ENCODE measurements at regions not wholly inside any gene's neighbourhood (a gene's known extent, or its start where the extent isn't known, plus 50 kb on each side); places are given as distances from the start of the nearest gene placed in this dataset.

DNA sequence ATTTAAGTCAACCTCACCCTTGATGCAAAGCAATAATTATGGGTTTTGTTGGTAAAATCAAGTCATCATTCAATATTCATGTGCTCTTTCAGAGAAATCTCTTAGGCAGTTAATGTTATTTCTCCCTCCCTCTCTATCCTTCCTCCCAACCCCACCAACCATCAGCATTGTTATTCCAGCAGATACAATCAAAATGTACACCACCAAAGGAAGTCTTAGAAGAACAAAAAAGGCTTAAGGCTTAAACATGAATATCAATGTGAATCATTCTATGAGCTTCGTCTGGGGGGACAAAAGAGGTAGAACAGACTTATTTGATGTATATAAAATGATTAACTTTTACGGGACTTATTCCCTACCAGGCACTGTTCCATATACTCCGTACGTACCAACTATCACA lies 404.4 kb downstream of the ARHGEF28 start:
- intact Hi-C loops (cut with DNase I) = loop anchor here (10.0 kb wide), 1 partner anchor 614 kb away; the partner anchor contains the start of gene ENC1
- ATAC-seq (no peak), DNase-seq (ENCODE audit: low spot score) (no peak)

DNA sequence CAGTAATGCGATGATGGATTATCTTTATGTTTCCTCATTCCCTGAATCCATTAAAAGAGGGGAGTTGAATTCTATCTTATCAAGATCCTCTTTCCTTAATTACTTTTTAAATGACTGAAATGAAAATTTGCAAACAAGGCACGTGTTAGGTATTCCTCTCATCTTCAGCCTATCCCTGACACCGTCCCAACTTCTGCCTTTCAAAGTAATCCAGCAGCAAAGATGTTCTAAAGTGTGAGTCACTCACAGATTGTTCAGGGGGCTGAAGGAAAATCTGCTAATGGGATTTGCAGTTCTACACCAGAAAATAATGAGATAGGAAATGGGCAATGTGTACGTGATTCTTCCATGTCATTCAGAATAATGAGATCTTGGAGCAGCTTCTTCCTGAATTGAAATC lies 403.0 kb downstream of the ARHGEF28 start:
- no peak for DNase-seq (ENCODE audit: low spot score)
- ATAC-seq = no peak
- intact Hi-C loops (cut with DNase I) = no loop called here

DNA sequence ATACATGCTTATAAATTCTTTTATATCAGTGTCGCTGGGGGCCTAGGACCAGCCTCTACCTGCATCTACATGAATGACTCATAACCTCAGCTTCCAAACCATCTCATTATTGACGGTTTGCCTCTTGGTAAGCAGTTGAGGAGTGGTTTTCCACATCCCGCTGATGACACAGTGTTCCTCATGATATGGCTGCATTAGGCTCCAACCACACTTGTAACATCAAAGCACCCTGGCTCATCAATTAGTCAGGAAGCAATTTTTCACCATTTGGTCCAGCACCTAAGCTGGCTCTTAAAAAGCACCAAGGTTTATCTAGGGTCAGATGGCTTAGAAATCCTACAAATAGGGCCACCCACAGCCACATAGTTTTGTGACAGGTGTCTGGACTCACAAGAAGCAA lies 402.4 kb downstream of the ARHGEF28 start:
- no peak for ATAC-seq
- no peak for DNase-seq (ENCODE audit: low spot score)
- intact Hi-C loops (cut with DNase I) = no loop called here

DNA sequence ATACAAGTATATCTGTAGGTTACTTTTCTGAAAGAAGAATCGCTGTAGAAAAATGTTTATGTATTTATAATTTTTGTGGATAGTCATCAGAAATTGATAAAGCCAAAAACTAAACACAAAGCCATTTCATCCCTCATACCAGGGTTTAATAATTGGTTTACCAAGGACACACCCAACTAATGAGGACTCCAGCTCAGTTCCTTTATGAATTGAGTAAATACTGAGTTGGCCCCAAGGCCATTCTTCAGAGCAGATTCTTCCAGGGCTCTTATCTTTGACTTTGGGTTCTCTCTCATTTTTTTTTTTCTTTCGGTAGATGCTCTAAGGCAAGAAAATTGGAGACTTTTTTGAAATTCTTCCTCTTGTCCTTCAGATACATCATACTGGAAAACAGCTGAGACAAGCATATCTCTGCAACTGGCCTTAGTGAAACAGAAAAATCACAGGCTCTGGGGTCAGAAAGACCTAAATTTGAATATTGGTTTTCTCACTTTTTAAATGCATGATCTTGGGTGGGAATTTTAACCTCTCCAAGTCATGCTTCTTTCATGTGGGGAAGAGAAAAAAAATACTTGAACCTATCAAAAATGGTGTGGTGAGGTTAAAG lies 401.8 kb downstream of the ARHGEF28 start:
- no peak for DNase-seq (ENCODE audit: low spot score)
- ATAC-seq = no peak
- intact Hi-C loops (cut with DNase I) = no loop called here

GRCh38 chr5:74026310-74026709 lies 400.3 kb downstream of the ARHGEF28 start:
- intact Hi-C loops (cut with DNase I) = no loop called here
- ATAC-seq (no peak), DNase-seq (ENCODE audit: low spot score) (no peak)

GRCh38 chr5:74021126-74021525 lies 395.1 kb downstream of the ARHGEF28 start:
- intact Hi-C loops (cut with DNase I) = no loop called here
- DNase-seq (ENCODE audit: low spot score) (no peak), ATAC-seq (no peak)

GRCh38 chr5:74020503-74020902 lies 394.5 kb downstream of the ARHGEF28 start:
- DNase-seq (ENCODE audit: low spot score) (no peak), ATAC-seq (no peak)
- intact Hi-C loops (cut with DNase I) = no loop called here

DNA sequence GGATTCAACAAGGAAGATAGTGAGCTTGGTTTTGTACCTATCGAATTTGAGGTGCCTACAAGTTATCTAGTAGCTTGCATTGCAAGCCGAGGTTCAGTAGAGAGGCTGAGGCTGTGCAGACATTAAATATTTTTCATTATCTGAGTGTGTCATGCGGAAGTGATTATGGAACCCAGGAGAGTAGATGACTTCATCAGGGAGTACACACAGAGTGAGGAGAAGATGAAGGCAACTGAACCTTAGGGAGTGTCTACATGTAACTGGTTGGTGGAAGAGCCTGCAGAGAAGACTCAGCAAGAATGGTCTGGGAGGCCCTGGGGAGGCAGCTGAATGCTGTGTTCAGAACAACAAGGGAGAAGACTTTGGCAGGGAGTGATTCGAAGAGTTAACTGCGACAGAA lies 393.9 kb downstream of the ARHGEF28 start:
- intact Hi-C loops (cut with DNase I) = no loop called here

DNA sequence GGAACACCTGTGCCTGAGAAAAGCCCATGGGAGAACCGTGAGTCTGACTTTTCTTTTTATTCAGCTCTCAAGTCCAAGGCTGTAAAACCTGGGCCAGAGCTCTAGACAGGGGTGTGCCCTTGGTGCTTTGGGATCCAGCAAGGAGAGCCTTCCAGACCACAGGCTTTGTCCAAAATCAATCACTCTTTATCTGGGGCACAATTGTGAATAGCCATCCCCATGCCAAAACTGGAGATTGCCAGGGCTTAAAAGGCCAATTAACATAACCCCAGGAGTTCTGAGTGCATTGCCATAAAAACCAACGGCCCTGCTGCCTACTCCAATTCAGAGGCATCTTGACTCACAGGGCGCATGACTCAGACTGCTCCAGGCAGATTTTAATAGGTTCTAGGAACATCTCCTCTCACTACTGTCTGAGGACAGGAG lies 391.8 kb downstream of the ARHGEF28 start:
- intact Hi-C loops (cut with DNase I) = no loop called here
- DNase-seq (ENCODE audit: low spot score) = no peak
- ATAC-seq = peak; percentile 93

More for the DNA sequence above, 393.9 kb downstream of the ARHGEF28 start:
- ATAC-seq (no peak), DNase-seq (ENCODE audit: low spot score) (no peak)

- no peak for DNase-seq (ENCODE audit: low spot score)
- peak; percentile 22 for ATAC-seq
These were observed 391.1 kb downstream of the ARHGEF28 start for GRCh38 chr5:74017112-74017511.

DNA sequence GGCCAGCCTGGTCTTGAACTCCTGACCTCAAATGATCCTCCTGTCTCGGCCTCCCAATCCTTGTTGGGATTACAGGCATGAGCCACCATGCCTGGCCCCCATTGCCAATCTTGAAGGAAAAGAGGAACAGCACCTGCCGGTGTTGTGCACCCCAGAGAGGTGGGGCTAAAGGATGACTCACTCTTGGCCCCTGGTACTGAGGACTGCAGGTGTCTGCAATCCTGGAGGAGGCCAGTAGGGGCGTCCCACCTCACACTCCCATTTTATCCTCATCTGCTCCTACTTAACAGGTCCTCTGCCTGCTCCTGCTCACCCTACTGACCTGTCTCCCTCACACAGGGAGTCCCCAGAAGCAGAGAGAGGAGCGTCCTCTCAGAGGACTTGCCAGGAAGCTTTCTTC lies 390.4 kb downstream of the ARHGEF28 start:
- ATAC-seq (no peak), DNase-seq (ENCODE audit: low spot score) (no peak)
- intact Hi-C loops (cut with DNase I) = no loop called here

More at GRCh38 chr5:74017112-74017511, 391.1 kb downstream of the ARHGEF28 start:
- intact Hi-C loops (cut with DNase I) = no loop called here

GRCh38 chr5:74015716-74016115 lies 389.7 kb downstream of the ARHGEF28 start:
- DNase-seq (ENCODE audit: low spot score) = no peak

DNA sequence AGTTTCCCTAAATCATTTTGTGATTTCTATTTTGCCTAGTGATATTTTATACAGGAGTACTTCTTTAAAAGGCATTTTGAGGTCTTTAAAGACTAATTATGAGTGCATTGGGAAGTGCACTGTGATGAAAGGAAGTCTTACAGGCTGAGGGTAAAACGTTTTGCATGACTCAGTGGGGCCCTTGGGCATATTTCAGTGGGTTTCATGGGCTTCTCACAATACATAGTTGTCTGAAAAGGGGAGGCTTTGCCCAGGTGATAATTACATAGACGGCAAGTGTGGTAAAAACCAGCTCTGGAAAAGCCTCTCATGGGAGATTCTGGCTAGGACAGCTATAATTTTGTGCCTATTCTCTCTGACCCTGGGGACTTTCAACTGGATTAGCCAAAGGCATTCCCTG lies 387.2 kb downstream of the ARHGEF28 start:
- intact Hi-C loops (cut with DNase I) = no loop called here
- ATAC-seq = no peak

More at GRCh38 chr5:74015716-74016115, 389.7 kb downstream of the ARHGEF28 start:
- no peak for ATAC-seq
- intact Hi-C loops (cut with DNase I) = no loop called here

DNA sequence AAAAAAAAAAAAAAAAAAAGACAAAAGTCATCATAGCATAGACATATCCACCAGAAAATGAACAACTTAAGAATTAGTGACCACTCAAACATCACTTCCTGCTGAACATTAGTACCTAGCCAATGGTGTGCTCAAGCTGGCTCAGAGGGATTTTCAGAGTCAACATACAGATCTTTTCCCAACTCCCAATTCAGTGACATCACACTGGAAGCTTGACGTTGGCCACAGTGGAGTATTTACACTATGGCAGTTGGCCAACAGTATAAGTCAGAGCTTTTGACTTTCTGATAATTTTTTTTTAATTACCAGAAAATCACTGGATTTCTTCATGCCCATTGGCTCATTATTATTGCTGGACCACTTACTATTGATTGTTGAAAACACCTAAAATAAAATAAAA lies 383.5 kb downstream of the ARHGEF28 start:
- intact Hi-C loops (cut with DNase I) = no loop called here
- ATAC-seq (no peak), DNase-seq (ENCODE audit: low spot score) (no peak)

More for the DNA sequence above, 387.2 kb downstream of the ARHGEF28 start:
- no peak for DNase-seq (ENCODE audit: low spot score)

DNA sequence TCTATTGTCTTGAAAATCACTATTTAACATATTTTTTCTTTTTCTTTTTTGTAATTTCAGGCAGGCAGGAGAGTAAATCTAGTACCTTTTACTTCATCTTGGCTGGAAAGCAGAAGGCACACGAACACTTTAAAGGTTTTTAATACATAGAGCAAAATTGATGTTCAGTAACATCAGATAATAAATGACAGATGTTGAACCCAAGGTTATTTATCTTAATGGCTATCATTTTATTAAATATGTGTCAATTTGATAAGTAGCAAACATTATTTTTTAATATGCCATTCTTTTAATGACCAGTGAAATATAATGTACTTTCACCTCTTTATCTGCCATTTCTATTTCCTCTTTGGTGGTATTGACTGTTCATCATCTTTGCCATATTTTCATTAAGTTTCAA lies 381.2 kb downstream of the ARHGEF28 start:
- intact Hi-C loops (cut with DNase I) = no loop called here
- DNase-seq (ENCODE audit: low spot score) (no peak), ATAC-seq (no peak)

GRCh38 chr5:73999297-73999696 lies 373.3 kb downstream of the ARHGEF28 start:
- intact Hi-C loops (cut with DNase I) = no loop called here
- no peak for DNase-seq (ENCODE audit: low spot score)
- no peak for ATAC-seq

DNA sequence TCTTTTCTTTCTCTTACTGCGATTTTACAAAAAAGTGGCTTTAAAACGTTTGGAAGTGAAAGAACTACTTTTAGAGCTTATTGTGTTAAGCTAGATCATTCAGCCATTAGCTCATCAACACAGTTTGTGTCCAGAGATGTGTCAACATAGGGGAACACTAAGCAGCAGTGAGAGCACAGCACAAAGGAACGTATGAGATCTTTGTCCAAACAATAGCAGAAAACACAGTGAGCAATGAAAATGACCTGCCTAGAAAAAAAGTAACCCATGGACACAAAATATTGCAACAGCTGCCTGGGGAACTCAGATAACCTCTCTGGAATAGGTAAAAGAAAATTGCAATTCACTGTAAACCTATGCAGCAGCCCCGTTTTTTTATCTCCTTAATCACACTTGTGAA lies 372.5 kb downstream of the ARHGEF28 start:
- no peak for ATAC-seq
- no peak for DNase-seq (ENCODE audit: low spot score)
- intact Hi-C loops (cut with DNase I) = no loop called here

- intact Hi-C loops (cut with DNase I) = no loop called here
- ATAC-seq = no peak
- DNase-seq (ENCODE audit: low spot score) = no peak
These were observed 372.0 kb downstream of the ARHGEF28 start for GRCh38 chr5:73997960-73998359.

DNA sequence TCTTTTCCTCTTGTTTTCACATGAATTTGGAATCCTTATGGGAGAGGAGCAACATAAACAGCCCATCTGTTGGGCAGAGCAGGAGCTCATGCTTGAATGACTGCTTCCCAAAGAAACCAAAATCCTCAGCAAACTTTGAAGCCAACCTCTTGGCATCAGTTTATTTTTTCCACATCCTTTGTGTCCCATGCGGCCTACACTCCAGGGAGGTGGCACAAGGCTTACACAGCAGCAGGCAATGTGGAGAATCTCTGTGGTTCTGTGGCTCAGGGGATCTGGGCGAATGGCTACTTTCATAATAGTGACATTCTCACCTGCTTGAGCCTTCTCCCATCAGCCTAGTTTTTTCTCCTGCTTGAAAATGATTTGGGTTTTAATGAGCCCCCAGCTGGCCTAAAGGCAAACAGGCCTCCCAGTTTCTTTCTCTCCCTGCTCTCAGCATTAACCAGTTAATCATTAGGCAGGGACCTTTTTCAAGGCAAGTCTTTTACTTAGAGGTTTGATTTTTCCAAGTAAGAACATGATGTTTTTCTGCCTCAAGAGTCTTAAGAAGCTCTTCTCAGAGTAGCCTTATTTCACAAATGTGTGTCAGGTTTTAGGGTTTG lies 370.3 kb downstream of the ARHGEF28 start:
- intact Hi-C loops (cut with DNase I) = no loop called here
- DNase-seq (ENCODE audit: low spot score) (no peak), ATAC-seq (no peak)

DNA sequence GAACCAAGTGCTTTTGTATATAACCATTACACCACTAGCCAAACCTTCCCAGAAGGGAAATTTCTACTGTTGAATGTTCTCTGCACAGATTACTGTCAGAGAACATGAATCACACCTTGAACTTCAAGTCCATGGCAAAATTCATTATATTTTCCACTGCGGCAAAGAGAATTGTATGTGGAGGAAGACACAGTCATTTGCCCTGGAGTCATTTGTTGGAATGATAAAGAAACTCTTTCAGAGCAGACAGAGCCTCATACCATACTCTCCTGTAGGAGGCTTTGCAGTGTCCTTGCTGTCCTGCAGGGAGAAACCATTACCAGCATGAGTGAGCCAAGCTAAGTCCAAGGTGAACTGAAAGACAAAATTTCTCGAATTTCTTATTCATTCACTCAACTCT lies 369.0 kb downstream of the ARHGEF28 start:
- ATAC-seq = no peak
- DNase-seq (ENCODE audit: low spot score) = no peak
- intact Hi-C loops (cut with DNase I) = no loop called here

Measured in sciatic nerve (tissue), 2 donors.